ENCODE measurements at regions not wholly inside any gene's neighbourhood (a gene's known extent, or its start where the extent isn't known, plus 50 kb on each side); places are given as distances from the start of the nearest gene placed in this dataset.

DNA sequence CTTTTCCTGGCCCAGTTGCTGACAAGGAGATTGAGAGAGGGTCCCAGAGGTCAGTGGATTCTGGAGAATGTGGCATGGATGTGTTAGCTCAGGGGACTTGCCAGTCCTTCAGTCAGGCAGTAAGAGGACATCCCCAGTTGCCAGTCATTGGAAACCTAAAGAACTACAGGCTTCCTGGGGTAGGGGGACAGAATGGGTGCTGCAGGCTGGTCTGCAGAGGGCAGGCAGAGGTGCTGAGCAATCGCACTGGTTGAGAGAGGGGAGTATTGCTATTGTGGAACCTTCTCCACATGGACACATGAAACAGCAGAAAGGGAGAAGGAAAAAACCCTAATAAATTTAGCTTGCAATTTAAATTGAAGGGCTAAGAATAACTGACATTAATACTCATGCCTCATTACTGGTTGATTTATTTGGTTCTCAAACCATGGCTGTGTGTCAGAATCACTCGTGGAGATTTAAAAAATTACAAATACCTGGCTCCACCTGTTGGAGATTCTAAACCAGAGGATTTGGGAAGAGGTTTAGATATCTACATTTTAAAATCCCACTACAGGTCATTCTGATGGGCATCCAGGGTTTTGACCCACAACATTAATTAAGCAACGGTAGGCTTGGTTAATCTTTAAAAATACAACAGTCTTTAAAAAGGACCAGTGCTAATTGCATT is 71.2 kb upstream of the SLC38A2 start:
- DNase-seq: no peak

DNA sequence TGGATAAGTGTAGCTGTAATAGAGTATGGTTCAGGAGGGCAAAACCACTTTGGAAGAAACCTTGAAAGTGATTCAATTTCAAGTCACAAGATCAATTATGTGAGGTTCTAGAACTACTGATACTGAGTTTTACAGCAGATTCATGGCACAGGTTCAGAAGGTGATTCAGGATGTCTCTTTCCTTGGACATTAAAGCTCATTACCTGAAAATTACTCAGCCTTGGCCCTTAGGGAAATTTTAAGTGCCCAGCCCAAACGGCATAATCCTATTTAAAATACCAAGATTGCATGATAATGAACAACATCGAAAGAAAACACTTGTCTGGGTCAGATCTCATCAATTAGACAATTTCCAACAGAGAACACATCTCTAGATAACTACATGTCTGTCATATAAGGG is 70.2 kb upstream of the SLC38A2 start:
- DNase-seq: no peak

DNA sequence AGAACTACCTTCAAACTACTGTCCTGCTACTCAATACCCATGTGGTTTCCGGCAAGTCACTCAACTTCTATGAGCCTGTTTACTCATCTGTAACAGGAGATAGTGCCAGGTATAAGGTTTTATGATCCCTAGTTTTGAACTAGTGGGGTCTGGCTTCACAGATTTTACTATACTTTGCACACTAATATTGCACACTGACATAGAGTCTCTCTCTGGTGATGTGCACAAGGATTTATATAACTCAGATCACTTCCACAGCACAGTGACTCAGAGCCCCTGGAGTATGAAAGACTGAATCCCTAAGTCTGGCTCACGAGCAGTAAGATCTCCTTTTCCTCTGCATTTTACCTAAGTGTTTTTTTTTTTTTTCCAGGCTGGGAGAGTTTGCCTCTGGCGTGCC is 69.7 kb upstream of the SLC38A2 start:
- no peak for DNase-seq

DNA sequence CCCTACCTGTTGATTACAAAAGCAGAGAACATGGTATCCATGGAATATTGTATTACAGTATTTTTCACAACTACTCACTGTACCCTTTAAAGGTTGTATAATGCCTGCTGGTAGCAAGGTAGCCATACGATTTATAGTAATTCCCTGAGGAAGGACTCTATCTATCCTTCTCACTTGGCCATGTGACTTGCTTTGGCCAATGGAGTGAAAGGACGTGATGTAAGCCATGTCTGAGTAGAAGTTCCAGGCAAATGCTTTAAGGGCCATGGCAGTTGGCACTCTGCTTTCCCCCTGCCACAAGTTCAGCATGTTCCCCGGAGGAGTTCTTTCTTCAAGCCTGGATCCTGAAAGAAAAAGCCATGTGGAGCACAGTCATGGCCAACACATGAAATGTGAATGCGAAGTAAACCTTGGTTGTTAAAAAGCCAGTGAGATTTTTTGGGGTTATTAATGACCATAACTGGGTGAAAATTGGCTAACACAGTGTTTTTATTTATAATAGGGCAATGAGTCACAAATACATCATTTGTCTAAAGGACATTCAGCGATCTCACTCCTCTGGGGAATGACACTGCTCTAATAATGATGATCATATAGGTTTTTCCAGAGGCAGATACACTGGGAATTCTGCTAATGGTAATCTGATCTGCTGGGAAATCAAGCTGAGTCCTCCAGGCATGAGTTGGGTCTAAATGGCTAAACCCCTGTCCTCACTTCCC is 67.4 kb upstream of the SLC38A2 start:
- no peak for DNase-seq

DNA sequence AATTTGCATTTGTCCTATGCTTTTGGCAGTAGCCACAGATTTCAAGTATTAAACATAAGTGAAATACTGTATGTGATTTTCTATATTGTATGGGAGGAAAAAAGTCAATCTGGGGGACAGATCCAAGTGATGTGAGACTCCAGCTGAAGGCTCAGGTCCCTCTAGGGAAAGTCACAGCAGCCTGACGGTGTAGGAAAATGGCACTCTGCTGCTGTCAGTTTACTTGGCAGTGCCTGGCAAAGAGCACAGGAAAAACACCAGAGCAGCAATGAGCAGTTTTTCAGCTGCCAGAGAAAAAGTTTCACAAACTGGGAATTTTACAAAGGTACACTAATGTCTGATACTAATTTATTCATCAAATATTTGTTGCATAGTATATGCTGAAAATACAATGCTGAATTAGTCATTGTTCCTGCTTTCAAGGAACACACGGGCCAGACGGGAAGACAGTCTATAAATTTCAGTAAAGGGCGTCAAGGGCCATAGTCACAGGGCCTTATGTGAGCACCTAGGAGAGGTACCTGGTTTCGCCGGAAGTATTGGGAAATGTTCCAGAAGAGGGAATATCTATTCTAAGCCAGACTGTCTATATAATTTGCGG is 66.2 kb upstream of the SLC38A2 start:
- no peak for DNase-seq

DNA sequence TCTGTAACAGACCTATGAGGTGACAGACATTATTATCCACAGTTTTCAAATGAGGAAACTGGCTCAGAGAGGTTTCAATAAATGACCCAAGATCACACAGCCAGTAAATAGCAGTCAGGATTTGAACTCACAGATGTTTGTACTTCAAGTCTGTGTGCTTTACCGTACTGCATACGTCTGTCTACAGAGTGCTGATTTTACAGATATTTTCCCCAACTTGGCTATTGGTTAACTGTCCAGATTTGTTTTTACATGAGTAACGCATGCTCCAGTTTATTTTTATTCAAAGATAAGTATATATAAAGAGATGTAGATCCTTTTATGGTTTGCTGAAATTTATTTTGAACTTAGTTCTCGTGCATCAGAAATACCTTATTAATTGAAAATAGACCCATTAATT is 65.7 kb upstream of the SLC38A2 start:
- no peak for DNase-seq

DNA sequence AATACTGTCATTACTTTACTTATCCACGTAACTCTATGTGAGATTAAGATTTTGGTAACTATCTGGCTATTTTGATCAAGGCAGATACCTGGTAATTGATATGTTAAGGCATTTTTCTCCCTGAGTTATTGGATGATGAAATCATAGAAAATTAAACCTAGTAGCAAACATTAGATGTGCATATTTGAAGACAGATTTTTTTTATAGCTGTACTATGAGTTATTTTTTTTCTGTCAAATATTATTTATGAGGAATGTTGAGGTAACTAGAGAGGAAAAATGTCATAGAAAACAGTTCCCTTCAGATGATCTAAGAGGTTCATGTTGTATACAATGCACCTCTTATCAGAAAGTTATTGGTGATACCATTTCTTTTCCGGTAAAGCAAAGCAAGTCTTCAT is 64.9 kb upstream of the SLC38A2 start:
- no peak for DNase-seq

DNA sequence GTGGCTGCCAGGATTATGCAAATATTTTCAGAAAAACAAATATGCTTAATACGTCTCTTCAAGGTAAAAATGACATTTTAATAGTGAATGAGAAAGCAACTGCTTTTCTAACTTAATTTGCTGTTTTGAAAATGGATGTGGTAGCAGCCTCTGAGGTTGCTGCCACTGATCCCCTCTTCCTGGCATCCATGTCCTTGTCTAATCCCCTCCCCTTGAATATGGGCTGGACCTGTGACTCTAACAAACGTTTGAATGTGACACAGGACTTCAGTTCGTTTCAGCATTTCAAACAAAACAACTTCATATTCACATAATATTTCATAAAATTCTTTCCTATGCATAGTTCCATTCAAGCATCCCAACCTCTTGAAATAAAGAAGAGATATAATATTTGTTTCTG is 64.2 kb upstream of the SLC38A2 start:
- no peak for DNase-seq

DNA sequence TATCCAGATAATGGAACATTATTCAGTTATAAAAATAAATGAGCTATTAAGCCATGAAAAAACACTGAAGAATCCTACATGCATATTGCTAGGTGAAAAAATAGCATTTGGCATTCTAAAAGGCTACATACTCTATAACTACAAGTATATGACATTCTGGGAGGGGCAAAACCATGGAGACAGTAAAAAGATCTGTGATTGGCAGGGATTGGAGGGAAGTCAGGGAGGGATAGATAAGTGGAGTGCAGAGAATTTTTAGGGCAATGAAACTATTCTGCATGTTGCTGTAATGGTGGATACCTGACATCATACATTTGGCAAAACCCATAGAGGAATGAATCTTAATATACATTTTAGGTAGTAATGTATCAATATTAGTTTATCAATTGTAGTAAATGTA is 63.1 kb upstream of the SLC38A2 start:
- DNase-seq: no peak

DNA sequence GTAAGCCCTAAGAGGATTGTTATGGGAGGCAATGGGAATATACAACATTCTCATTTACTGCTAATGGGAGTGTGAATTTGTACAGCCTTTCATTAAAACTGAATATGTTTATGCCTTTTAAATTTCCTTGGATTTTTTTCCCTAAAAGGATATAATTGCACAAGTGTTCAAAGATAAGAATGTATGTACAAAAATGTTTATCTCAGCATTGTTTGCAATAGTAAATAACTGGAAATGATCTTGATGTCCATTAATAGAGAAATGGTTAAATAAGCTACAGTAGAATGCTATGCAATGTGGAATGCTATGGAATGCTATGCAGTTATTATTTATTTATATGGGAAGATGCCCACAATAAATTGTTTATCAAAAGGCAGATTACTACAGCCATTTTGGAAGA is 62.5 kb upstream of the SLC38A2 start:
- DNase-seq: no peak

DNA sequence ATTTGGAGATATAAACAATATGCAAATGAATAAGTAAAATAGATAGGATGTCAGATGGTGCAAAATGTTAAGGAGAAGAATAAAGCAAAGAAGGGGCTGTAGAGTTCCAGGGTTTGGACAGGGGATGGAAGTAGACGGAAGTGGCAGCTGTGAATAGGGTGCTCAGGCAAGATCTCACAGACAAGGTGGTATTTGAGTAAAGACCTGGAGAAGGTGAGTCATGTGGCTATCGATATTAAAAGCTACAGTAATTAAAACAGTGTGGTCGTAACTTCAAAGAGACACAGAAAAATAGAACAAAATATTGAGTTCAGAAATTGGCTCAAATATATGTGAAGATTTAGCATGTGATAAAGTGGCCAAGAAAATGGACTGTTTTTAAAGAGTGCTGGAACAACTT is 61.3 kb upstream of the SLC38A2 start:
- no peak for DNase-seq

DNA sequence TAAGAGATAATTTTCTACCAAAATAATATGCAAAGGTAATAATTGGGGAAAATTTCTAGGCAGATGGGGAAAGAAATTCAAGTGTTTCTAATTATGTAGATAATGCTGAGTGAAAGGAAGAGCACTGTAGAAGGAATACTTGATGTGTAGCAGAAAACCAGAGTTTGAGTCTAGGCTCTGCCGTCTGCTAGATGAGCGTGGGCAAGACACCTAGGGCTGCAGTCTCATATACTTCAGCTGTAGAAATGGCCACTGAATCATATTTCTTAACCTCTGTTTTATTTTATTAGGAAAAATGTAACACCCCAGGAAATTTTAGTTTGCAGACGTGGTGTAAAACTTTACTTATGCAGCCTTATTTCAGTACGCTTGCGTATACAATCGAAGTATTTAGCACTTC is 59.8 kb upstream of the SLC38A2 start:
- DNase-seq: no peak

DNA sequence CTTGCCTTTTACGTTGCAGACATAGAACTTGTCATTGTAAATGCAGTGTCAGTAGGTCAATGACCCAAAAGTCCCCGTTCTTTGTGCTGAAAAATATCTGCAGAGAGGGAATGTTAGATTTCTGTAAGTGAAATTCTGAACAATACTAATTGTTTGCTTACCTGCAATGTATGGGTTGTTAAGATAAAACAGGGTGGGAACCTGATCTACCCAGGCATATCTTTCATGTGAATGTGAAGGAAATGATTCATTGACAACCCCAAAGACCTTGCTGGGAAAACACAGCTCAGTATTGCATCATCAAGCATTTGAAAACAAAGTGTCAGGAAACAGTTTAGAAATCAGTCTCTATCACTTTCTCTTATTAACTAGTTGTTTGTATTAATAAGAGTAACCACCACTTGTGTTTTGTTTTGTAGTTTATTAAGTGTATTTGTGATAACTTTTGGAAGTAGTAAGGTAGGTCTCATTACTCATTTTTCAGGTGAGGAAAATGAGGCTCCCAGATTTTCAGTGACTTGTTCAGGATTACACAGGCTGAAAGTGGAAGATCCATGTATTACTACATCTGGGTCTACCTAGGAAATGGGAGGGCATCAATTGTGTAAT is 57.9 kb upstream of the SLC38A2 start:
- DNase-seq: no peak
